DMS153 treated with DMSO at 0.1 percent for 48 hours (cell line): ENCODE measurements at regions not wholly inside any gene's neighbourhood (a gene's known extent, or its start where the extent isn't known, plus 50 kb on each side); places are given as distances from the start of the nearest gene placed in this dataset.

Source experiments
- DNase-seq: peaks from one replicate; lab custom pipeline; 2025; ENCODE audit not compliant: unreplicated experiment; lab: John Stamatoyannopoulos, UW

- no peak for DNase-seq
Observed at GRCh38 chr6:10307028-10307427, 107.8 kb downstream of the TFAP2A start.

GRCh38 chr6:10305790-10306415, 109.0 kb downstream of the TFAP2A start:
- DNase-seq: no peak

DNA sequence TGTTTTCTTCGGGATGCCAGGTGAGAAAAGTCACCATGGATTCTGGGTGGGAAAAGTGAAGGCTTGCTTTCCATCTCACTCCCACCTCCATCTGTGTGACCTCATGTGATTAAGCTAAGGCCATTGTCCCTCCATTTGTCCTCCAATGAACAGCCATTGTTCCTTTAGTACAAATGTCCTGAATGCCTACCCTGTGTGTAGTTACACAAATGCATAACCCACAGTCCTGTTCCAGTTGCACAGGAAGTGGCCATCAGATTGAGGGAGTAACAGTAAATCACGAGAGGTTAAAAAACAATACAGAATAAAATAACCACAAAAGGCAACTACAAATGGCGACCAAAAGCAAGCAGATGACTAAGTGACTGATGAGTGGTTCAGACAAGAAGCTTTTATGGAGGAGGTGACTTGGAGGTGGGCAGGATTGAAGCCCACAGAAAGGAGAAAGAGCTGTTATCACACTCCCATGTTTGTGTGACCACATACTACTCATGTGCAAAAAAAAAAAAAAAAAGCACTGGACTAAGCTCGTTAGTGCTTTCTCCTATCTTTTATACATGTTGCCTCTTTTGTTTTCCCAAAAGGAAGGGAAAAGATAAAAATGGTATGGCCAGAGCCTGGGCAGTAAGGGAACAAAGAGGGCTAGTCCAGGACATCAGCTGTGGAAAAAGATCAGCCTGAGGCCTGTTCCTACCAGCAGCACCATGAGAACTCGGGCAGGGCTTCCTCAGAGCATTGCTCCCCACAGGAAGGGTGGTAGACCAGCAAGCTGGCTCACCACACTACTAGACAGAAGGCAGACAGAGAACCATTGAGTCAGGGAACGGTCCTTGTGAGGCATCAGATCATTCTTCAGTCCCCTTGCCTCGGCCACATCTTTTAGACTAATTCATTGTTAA, 111.0 kb downstream of the TFAP2A start:
- no peak for DNase-seq

- no peak for DNase-seq
Observed at GRCh38 chr6:10302566-10303235, 112.2 kb downstream of the TFAP2A start.

DNA sequence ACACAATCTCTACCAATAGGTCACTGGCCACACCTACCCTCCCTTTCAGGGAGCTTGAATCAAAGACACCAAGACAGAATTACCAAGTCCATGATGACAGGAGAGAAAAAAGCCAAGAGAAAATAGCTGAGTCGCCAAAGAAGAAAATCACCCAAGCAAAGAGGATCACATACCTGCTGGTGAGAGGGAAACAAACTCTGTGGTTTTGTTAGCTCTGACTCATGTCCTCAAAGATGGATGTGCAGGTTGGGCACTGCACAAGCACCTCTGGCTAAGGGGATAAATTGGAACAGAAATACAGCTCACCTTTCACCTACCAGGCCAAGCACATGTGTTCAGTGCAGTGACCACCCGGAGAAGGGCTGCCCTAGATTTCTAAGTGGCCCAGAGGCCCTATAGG, 114.8 kb downstream of the TFAP2A start:
- DNase-seq: no peak

DNA sequence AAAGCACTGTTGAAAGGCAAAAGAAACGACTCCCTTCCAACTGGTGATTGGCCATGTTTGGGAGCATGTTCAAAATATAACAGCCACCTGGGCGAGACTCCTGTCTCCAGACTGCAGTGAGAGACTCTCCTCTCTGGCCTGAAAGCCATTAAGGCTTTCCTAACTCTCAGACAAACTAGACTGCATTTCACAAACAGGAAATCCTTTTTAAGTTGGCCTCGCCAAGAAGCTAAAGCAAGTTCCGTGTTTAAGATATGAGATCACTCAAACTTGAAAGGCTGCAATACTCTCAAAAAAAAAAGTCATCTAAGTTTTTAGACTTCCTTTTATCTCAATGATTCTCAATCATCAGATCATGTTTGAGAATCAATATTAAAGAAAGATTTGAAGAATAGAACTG, 117.0 kb downstream of the TFAP2A start:
- DNase-seq: no peak

DNA sequence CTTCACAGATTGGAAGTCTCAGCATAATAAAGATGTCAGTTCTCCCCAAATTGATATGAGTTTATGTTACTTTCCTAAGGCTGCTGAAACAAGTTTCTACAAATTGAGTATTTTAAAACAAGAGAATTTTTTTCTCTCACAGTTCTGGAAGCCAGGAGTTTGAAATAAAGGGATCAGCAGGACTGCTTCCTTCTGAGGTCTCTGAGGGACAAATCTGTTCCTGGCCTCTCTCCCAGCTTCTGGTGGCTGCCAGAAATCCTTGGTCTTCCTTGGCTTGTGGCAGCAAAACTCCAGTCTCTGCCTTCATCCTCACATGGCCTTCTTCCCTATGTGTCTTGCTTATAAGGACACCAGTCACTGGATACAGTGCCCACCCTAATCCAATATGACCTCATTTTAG, 136.1 kb downstream of the TFAP2A start:
- no peak for DNase-seq

DNA sequence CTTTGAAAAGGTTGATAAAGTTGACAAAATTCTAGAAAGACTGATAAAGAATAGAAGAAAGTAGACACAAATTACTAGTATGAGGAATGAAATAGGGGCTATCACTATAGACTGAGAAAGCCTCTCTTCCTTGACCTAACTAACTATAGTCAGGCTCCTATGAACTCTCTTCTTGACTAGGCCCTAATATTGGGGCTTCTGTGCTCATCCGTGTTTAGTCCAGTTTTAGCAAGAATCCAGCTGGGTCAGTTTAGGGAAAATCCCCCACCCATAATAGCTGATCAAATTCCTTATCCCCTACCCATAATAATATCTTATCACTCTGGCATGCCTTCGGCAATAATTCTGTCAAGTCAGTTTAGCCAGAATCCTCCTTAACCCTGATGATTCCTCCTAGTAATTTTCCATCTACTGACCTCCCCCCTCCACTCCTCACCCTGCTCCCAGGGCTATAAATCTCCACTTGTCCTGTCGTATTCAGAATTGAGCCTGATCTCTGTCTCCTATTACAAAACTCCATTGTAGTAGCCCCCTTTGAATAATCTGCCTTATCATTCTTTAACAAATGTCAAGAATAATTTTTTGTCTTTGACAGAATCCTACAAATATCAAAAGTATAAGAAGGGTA, 138.1 kb downstream of the TFAP2A start:
- DNase-seq: no peak

GRCh38 chr6:10276106-10276505, 138.8 kb downstream of the TFAP2A start:
- DNase-seq: no peak

DNA sequence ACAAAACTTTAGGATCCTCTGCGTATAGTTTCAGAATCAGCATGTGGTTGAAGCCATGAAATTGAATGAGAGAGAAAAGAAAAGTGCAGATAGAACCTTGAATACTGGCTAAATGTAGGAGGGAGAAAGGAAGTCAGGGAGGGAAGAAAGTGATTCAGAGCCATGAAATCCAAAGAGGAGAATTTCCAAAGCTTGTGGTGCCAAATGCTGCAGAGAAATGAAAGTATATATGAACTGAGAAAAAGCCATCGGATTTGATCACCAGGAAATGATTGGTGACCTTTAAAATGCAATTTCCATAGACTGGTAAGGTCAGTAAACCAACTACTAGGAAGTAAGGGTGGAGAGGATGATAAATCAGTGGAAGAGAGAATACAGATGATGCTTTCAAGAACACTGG, 142.3 kb downstream of the TFAP2A start:
- DNase-seq: no peak

- no peak for DNase-seq
Observed at GRCh38 chr6:10271982-10272381, 142.9 kb downstream of the TFAP2A start.

- no peak for DNase-seq
Observed at GRCh38 chr6:10269814-10270472, 144.9 kb downstream of the TFAP2A start.

GRCh38 chr6:10268611-10269310, 146.1 kb downstream of the TFAP2A start:
- no peak for DNase-seq

DNA sequence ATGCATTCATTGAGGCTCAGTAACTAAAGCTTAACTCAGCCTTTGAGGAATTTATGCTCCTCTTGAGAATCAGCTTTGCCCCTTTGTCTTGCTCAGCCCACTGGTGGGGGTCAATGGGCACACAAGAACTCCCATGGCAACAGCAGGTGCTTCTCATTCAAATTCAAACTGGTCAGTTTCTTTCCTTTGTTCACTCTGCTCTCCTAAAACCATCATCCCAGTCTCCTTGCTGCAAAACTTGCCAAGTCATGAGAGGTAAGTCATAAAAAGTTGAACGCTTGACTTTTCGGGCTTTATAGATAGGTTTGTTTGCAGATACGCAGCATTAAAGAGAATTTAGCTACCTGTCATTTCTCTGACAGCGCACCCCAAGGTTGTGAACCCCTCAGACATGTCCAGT, 146.8 kb downstream of the TFAP2A start:
- no peak for DNase-seq

- DNase-seq: no peak
Observed at GRCh38 chr6:10266462-10266861, 148.4 kb downstream of the TFAP2A start.

DNA sequence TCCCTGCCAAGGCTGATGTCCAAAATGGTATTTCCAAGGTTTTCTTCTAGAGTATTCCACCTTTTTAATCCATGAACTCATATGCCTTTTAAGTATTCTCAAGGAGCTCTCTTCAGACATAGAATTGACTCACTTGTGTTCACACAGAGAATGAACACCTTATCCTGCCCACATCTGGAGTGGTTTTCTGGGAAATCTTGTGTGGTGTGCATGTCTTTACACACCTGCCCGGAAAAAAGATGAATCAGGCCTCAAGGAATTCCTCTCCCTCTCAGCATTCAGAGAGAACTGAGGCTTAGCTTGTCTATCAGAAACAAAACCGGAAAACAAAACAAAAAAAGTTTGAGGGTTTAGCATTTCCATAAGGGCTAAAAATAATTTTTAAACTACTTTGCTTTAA, 148.8 kb downstream of the TFAP2A start:
- DNase-seq: no peak

GRCh38 chr6:10262505-10262904, 152.4 kb downstream of the TFAP2A start:
- DNase-seq: no peak

GRCh38 chr6:10259671-10260070, 155.2 kb downstream of the TFAP2A start:
- no peak for DNase-seq

DNA sequence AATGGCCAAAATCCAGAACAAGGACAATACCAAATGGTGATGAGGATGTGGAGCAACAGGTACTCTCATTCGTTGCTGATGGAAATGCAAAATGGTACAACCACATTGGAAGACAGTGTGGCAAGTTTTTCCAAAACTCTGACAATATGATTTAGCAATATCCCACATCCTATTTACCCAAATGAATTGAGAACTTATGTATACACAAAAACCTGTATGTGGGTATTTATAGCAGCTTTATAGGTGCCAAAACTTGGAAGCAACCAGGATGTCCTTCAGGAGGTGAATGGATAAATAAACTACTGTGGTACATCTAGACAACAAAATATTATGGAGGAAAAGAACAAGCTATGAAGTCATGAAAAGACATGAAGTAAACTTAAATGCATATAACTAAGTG, 156.5 kb downstream of the TFAP2A start:
- DNase-seq: no peak

DNA sequence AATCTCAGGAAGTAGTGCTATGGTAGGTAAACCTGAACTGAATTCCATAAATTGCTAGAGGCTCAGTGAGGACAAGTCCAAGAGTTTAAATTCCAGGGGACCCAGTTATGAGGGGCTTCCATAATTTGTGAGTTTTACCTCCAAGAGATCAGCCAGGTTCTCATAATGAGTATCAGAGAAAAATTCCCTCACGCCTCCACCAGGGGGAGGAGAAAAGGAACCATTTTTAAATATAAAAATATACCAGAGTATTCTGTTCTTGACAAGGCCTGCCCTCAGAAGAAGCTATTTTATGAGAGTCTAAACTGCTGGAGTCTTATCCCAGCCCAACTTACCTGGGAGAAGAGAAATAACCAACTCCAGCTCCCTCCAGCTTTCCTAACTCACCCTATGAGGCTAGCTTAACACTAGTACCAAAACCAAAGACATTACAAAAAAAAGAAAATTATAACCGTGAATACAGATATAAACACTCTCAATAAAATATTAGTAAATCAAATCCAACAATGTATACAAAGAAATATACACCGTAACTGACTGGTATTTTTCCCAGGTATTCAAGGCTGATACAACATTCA, 158.7 kb downstream of the TFAP2A start:
- no peak for DNase-seq
